HG03097 (cell line): ENCODE measurements at regions not wholly inside any gene's neighbourhood (a gene's known extent, or its start where the extent isn't known, plus 50 kb on each side); places are given as distances from the start of the nearest gene placed in this dataset.

Experiments used
- ATAC-seq: cut with Tn5 transposase; IDR thresholded peaks from one replicate; pipeline ENCODE4 v1.9.1; 2021; ENCODE audit not compliant: unreplicated experiment, low FRiP score

DNA sequence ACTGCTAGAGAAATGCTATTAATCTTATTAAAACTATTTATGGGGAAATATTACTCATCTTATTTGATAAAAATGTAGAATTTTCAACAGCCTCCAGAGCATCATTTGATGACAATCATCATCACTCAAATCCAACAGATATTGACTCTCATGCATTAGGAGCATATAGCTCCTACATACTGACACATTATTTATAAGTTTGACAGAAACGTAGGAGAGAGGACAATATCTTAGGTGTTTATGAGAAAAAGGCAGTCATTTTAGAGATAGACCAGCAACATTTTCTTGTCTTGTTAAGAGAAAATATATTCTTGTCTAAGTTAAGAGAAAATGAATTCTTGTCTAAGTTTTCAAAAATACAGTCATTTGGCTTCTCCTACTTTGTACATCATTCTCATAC lies 2550.2 kb downstream of the PCDH7 start:
- no peak for ATAC-seq

DNA sequence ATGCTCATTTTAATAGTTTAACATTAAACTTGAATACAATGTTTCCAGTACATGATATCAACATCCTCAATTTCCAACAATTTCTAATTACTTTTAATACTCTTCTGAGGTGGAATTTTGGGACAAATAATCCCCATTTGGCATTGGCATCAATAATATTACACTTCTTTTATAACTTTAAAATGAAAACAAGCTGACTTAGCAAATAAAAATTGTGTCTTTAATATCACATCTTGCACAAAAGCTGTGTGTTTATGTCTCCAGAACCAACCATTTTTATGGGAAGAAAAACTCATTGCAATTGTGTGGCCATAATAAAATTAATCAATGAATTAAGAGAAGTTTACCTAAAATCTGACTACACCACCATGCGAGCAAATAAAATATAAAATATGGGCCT lies 2552.6 kb downstream of the PCDH7 start:
- no peak for ATAC-seq

DNA sequence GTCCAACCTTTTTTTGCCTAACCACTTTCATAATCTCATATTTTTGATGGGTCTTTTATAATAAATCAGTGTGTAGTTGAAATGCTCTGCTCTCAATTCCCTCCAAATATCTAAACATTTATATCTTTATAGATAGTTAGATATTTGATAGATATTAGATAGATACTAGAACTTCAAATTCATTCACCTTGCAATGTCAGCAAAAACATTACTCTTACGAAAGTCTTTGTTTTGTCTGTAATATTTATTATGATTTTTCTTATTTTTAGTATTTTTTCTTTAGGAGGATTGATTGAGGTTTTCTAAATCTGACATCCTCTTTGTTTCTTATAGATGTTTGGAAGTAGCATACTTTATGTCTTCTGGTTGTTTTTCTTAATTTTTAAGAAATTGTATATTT lies 2563.6 kb downstream of the PCDH7 start:
- ATAC-seq: no peak

DNA sequence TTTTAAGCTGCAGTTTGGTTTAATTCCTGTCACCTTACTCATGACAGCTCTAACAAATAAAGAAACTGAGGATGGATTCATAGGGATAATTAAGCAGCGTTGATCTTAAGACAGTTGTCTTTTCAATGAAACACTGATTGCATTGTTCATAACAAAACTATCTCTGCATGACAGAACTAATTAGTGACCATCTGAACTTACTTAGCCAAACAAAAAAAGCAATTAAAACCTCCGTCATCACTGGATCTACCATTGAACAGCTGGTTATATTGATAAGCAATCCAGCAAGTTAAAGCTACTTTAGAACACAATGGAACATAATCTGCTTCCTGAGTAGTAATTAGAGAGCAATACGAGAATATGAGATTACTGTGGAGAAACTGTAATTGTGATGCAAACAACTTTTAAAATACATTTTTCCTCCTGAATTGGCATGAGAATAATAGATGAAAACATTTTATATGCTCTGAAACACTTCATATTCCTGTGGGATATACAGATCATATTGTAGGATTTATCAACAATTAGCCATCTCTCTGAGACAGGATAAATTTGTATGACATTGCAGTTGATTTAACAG lies 2576.8 kb downstream of the PCDH7 start:
- ATAC-seq: no peak

DNA sequence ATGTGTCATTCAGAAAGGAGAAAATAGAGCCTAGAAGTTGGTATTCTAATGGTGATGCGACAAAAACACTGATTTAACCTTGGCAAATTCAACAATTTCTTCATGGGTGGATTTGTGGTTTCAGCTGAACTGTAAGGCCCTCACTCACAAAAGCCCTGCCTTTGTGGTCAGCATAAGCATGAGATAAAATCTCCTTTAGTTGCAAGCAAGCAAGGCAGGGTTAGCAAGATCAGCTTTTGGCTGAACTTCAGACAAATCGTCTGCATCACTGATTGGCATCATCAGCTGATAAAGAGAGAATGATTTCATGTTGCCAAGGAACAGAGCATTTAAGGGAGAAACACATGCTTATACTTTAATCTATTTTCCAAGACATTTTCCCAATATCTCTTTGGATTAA lies 2582.2 kb downstream of the PCDH7 start:
- no peak for ATAC-seq

DNA sequence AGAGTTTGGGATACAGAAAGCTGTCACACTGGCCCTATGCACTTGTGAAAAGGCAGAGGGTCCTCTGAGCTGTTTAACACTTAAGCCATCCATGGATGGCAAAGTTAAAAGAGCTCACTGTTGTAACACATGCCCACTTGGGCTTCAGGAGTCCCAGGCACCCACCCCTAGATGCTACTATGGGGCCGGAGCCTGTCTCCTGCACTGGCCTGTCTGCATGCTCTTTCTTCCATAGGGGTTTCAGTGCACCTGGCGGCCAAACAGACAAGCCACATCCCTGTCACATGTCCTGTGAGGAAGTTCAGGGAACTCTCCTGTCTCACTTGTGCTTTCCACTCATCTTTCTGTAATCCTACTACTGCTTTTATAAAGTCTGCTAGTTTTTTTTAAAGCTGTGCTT lies 2586.0 kb downstream of the PCDH7 start:
- no peak for ATAC-seq

DNA sequence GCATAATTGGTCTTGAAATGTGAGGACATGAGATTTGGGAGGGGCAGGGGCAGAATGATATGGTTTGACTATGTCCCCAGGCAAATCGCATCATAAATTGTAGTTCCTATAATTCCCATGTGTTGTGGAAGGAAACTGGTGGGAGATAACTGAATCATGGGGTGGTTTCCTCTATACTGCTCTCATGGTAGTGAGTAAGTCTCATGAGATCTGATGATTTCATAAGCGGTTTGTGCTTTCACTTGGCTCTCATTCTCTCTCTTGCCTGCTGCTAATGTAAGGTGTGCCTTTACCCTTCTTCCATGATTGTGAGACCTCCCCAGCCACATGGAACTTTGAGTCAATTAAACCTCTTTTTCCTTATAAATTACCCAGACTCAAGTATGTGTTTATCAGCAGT lies 2595.9 kb downstream of the PCDH7 start:
- no peak for ATAC-seq

DNA sequence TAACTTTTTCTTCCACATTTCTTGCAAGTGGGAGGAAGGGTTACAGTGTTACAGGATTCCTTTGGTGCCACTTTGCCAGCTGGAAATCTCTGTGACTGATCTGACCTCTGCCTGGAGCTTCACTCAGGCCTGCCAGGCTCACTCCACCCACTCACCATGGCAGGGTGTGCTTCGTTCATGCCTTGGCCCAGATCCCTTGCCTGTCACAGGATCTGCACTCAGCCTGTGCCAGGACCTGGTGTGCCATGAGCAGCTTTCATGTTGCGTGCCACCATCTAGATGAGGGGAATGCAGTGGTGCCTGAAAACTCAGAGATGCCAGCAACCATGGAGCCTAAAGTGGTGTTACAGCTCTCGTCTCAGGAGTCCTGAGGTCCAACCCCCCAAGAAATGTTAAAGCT lies 2596.4 kb downstream of the PCDH7 start:
- no peak for ATAC-seq

DNA sequence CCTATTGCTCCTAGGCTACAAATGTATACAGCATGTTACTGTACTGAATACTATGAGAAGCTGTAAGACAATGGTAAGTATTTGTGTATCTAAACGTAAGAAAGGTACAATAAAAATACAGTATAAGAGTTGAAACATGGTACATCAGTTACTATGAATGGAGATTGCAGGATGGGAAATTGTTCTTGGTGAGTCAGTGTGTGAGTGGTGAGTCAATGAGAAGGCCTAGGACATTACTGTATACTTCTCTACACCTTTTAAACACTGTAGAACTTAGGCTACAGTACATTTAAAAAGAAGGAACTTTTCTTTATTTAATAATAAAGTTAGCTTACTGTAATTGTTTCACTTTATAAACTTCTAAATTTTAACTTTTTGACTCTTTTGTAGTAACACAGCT lies 2603.2 kb downstream of the PCDH7 start:
- ATAC-seq: no peak

DNA sequence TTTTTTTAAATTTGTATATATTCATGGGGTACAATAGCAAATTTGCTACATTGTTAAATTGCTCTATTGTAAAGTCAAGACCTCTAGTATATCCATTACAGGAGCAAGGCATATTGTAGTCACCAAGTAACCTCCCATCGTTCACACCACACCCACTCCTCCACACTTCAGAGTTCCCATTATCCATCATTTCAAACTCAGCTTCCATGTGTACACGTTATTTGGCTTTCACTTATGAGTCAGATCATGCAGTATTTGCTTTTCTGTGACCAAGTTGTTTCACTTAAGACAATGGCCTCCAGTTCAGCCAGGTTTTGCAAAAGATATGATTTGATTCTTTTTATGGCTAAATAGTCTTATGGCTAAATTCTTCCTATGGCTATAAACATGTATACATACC lies 2614.2 kb downstream of the PCDH7 start:
- no peak for ATAC-seq

DNA sequence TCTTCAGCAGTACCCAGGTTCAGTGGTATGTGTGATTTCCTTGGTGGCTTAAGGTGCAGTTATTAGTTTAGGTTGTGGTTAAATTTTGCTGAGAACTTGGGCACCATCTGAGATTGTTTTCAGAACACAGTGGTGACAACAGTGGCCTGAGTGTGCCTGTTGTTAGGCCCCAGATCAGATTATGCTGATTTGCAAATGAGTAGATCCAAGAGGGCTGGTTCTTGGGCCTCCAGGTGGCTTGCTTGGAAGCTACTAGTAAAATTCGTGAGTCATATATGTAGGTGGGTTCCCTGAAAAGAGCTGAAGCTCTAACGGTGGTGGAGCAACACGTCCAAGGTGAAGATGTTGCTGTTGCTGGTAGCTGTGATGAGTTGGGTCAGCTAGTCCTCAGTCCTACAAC lies 2619.6 kb downstream of the PCDH7 start:
- no peak for ATAC-seq

DNA sequence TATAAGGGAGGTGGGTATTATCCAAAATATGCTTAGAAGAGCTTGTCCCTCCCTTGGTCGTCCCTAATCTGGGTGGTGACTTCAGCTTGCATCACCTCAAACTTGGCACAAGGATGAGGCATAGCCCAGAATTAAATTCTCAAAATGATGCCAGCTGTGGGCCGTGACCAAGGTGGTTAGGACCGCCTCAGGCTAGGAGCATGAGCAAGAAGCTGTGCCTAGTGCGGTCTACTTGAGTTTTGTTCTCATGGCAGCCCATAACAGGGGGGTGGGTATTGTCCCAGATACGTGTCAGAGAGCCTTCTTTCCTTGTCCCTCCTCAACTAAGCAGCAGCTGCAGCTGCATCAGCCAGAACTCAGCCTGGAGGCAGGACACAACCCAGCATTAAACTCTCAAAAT lies 2620.0 kb downstream of the PCDH7 start:
- no peak for ATAC-seq

DNA sequence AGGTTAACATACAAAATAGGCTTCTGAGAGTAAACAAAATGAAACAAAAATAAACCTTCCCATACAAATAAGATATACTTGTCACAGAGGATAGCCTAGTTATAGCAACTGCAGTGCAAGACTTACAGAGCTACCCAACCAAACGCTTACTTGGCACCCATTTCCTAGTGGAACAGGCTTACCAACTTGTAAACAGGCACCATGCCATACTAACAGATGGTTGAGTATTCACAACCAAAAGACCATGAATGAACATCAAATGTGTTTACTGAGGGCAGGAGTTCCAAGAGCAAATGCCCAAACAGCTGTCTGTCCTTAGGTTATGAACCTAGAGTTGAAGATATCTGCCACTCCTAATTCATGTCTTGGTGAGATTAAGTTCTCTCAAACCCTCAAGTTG lies 2629.2 kb downstream of the PCDH7 start:
- ATAC-seq: no peak

DNA sequence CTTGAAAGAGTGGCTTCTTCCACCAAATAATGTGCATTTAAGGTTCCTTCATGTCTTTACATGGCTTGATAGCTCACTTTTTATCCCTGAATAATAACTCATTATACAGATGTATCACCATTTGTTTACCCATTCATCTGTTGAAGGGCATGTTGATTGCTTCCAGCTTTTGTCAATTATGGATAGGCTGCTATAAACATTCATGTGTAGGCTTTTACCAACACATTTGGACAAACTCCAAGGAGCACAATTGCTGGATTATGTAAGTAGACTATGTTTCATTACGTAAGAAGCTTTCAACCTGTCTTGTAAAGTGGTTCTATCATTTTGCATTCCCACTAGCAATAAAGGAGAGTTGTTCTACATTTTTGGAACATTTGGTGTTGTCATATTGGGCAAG lies 2637.0 kb downstream of the PCDH7 start:
- no peak for ATAC-seq

DNA sequence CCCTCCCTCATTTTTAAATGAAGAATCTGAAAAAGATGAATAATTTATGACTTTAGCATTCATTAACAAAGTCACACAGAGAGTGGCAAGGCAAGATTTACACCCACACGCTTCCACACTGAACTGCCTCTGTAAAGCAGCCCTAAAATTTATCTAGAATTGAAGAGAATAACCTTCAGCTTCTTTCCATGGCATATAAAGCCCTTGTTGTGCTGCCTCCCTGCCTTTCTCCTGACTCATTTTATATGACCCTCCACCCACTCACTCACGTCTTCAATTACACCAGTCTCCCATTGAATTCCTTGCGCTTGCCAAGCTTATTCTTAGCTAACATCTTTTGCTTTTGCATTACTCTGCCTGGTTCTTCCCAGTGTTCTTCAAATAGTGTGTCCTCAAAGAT lies 2649.3 kb downstream of the PCDH7 start:
- ATAC-seq: no peak

DNA sequence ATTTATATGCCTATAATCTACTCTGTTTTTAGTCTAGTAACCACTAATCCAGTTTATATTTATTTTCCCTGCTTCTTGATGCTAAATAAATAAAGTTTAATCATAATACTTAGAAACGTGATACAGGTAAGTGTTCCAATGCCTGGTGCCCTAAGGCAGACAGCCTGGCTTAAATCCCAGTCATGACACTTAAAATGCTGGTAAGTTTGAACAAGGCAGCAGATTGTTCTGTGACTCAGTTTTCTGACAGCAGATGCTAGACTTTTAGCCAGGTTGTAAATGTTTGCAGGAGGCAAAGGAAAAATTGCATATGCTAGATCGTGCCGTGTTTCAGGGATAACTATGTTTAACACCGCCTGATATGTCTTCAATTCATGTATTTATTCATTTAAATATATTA lies 2661.6 kb downstream of the PCDH7 start:
- no peak for ATAC-seq

DNA sequence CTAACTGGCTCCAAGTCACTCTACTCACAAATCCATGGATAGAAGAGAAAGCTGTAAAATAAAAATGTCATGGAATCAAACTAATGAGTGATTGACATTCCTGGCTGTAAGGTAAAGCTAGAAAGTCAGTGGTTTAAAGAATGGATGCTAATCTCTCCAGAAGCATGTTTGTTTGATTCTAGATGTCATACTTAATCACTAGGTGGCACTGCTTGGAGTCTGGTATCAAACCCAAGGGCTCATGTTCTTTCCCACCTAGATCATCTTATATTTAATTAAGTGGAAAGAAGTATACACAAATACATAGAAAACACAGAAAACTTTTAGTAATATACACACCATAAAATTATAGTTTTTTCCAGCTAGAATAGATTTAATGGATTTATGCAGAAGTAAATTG lies 2666.6 kb downstream of the PCDH7 start:
- ATAC-seq: no peak

DNA sequence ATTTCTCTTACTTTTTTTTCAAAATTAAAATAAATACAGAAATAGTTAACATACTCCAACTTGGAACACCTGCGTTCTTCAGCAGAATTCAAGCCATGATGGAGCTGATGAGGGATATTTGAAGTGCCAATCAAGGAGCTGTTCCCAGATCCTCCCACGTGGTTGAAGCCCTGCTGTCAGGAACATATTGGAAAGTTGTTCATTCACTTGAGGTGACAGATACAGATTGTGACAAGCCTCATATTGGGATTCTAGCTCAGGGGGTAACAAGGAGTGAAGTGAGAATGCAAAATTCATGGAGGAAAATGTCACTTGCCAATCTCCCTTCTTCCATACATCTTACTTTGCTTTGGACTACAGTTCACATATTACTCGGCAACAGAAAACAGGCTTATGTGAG lies 2670.8 kb downstream of the PCDH7 start:
- no peak for ATAC-seq

DNA sequence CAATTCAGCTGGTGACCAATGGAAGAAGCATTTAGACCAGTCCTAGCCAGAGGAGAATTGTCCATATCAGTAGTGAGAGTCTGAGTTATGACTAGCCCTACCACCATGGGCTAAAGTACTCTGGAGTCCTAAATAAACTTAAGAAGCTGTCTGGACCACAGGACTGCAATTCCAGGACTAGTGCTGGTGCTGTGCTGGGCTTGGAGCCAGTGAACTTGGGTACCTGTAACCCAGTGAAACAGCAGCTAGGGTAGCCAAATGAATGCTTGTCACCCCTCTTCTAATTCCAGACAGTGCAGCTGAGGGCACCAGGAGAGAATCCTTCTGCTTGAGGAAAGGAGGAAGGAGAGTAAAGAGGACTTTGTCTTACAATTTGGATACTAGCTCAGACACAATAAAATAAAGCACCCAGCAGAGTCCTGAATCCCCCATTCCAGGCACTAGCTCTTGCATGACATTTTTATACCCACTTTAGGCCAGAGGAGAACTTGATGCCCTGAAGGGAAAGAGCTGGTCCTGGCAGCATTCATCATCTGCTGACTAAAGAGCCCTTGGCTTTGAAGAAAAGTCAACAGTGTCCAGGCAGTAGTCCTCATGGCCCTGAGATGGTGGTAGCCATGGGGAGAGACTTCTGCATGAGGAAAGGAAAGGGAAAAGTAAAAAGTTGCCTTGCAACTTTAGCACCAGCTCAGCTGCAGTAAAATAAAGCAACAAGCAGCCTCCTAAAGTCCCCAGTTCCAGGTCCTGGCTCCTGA lies 2675.7 kb downstream of the PCDH7 start:
- no peak for ATAC-seq

DNA sequence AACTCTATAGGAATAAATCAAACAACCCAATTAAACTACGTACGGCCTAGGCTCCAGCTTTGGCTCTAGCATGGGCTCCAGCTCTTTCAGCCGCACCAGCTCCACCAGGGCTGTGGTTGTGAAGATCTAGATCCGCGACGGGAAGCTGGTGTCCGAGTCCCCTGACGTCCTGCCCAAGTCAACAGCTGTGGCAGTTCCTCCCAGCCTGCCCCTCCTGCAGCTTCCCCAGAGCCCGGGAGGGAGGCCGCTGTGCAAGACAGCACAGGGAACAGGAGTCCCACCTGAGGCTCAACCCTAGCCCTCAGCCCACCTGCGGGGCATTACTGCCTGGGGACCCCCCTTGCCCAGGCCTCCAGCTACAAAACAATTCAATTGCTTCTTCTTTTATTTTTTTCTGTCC lies 2680.3 kb downstream of the PCDH7 start:
- ATAC-seq: no peak

DNA sequence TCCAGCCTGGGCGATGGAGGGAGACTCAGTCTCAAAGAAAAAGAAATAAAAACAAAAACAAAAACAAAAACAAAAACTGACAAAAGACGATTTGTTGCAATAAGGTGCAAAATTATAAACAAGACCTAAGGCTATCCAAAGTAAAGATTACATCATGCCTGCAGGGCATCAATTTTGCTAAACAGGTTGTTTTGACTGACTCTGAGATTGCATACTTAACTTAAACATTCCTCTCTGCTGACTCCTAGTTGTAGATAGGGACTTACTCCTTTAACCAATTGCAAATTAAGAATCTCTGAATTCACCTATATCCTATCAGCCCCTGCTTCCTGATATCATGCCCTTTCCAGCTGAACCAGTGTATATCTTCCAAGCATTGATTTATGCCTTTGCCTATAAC lies 2687.3 kb downstream of the PCDH7 start:
- ATAC-seq: no peak

DNA sequence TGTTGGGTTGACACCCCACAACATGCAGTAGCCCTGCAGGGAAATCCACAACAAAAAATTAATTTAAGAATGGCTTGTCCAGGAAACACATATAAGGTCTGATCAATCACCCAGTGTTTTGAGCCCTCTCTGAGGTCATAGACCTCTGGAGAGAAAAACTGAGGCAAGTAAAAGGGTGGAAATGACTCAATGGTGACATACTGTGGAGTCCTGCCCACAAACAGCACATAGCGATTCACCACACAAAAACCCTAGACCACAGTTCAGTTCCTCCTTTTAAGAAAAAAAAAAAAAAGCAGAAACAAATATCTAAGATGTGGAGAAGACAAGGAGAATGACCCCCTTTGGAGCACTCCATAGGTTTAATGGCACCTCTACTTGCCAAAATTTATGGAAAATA lies 2691.0 kb downstream of the PCDH7 start:
- ATAC-seq: no peak

DNA sequence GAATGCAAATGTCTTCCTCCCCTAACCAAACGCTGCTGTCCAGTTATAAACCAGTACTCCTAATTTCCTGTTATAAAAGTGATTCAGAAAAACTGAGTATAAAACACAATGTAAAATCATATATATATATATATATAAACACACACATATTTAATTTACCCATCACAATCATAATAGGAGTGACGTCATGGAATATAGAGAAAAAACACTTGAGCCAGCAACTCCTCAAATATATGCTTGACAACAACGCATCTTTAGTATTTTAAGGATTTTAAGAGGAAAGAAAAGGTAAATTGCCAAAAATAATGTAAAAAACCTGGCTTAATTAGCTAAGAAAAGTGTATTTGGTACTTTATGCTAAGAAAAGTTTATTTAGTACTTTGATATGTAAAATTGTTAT lies 2701.7 kb downstream of the PCDH7 start:
- no peak for ATAC-seq
